ENCODE measurements at regions not wholly inside any gene's neighbourhood (a gene's known extent, or its start where the extent isn't known, plus 50 kb on each side); places are given as distances from the start of the nearest gene placed in this dataset.

GRCh38 chr2:11031876-11032275, 120.1 kb downstream of the KCNF1 start:
- no peaks in the 10 kb centered on the region for H3K79me2 ChIP-seq (ENCODE audit: insufficient read depth, low read length)
- H3K9me3 ChIP-seq (replicated peaks in 1 of 2; ENCODE audit: control insufficient read depth in 1 of 2, insufficient read depth in 1 of 2, low read length in 2 of 2), result peaks cover 0 to 8% of the 10 kb centered on the region in 2 donors
- H3K36me3 Mint-ChIP-seq, result no peaks in the 10 kb centered on the region
- WGBS (ENCODE audit: insufficient coverage), result no CpG with 5 or more reads among the region's 1 CpG
- no peaks in the 10 kb centered on the region for H4K20me1 ChIP-seq (ENCODE audit: insufficient read depth, low read length)
- no peak overlapping the region for H3K4me2 ChIP-seq (replicated peaks; ENCODE audit: extremely low read depth, low read length, poor library complexity, severe bottlenecking)
- no peak overlapping the region for H3K27ac Mint-ChIP-seq
- peaks cover 10 to 27% (median 12%) of the 10 kb centered on the region in 7 donors for H3K9me3 Mint-ChIP-seq
- peaks cover 8 to 11% (median 8%) of the 10 kb centered on the region in 3 donors for H3K27me3 Mint-ChIP-seq (ENCODE audit: low read depth in 3 of 3)
- no peak overlapping the region for H3K9ac ChIP-seq (ENCODE audit: insufficient read depth, low read length, poor library complexity, severe bottlenecking)
- no peak for TF ChIP-seq CTCF (IDR thresholded peaks at IDR 0.05)
- no peak for DNase-seq
- intact Hi-C loops (cut with micrococcal nuclease), result no loop called here
- no peak overlapping the region for H3K27ac ChIP-seq (ENCODE audit: low read depth in 1 of 2, low read length in 2 of 2)
- H3K4me3 Mint-ChIP-seq, result peak overlapping the region in 1 of 2 donors; percentile 3
- H3K4me3 ChIP-seq (replicated peaks in 1 of 3; ENCODE audit: low read depth in 2 of 3, low read length in 3 of 3), result no peak overlapping the region
- H3K4me1 ChIP-seq (ENCODE audit: control insufficient read depth in 1 of 2, insufficient read depth in 2 of 2, low read length in 2 of 2), result peaks cover 11 to 18% of the 10 kb centered on the region in 2 donors
- H2AFZ ChIP-seq (ENCODE audit: insufficient read depth, low read depth, low read length, poor library complexity, severe bottlenecking), result no peak overlapping the region
- H3K4me1 Mint-ChIP-seq, result peaks cover 16% of the 10 kb centered on the region
- H3K27me3 ChIP-seq (ENCODE audit: control insufficient read depth in 2 of 2, insufficient read depth in 2 of 2, low read length in 2 of 2), result no peaks in the 10 kb centered on the region
- no peaks in the 10 kb centered on the region for H3K36me3 ChIP-seq (replicated peaks in 1 of 2; ENCODE audit: control insufficient read depth in 1 of 2, insufficient read depth in 2 of 2, low read length in 2 of 2)

- intact Hi-C loops (cut with micrococcal nuclease), result no loop called here
- peak in 1 of 3 donors; percentile 11 for DNase-seq
- H3K4me3 ChIP-seq (replicated peaks in 1 of 3; ENCODE audit: low read depth in 2 of 3, low read length in 3 of 3), result no peak overlapping the region
- H4K20me1 ChIP-seq (ENCODE audit: insufficient read depth, low read length), result no peaks in the 10 kb centered on the region
- WGBS (ENCODE audit: insufficient coverage), result no CpG with 5 or more reads among the region's 2 CpGs
- H3K9ac ChIP-seq (ENCODE audit: insufficient read depth, low read length, poor library complexity, severe bottlenecking), result no peak overlapping the region
- no peak overlapping the region for H3K27ac ChIP-seq (ENCODE audit: low read depth in 1 of 2, low read length in 2 of 2)
- Mint-ChIP-seq H3K27ac (no peak overlapping the region), H3K9me3 (peaks cover 15 to 32% (median 18%) of the 10 kb centered on the region in 7 donors), H3K27me3 (ENCODE audit: low read depth in 3 of 3) (peaks cover 8 to 14% (median 8%) of the 10 kb centered on the region in 3 donors), H3K4me1 (peaks cover 16% of the 10 kb centered on the region), H3K4me3 (peak overlapping the region in 1 of 2 donors; percentile 3), H3K36me3 (no peaks in the 10 kb centered on the region)
- H3K79me2 ChIP-seq (ENCODE audit: insufficient read depth, low read length), result no peaks in the 10 kb centered on the region
- no peaks in the 10 kb centered on the region for H3K27me3 ChIP-seq (ENCODE audit: control insufficient read depth in 2 of 2, insufficient read depth in 2 of 2, low read length in 2 of 2)
- peaks cover 0 to 10% of the 10 kb centered on the region in 2 donors for H3K9me3 ChIP-seq (replicated peaks in 1 of 2; ENCODE audit: control insufficient read depth in 1 of 2, insufficient read depth in 1 of 2, low read length in 2 of 2)
- H3K4me1 ChIP-seq (ENCODE audit: control insufficient read depth in 1 of 2, insufficient read depth in 2 of 2, low read length in 2 of 2), result peaks cover 11 to 18% of the 10 kb centered on the region in 2 donors
- H2AFZ ChIP-seq (ENCODE audit: insufficient read depth, low read depth, low read length, poor library complexity, severe bottlenecking), result no peak overlapping the region
- H3K4me2 ChIP-seq (replicated peaks; ENCODE audit: extremely low read depth, low read length, poor library complexity, severe bottlenecking), result no peak overlapping the region
- H3K36me3 ChIP-seq (replicated peaks in 1 of 2; ENCODE audit: control insufficient read depth in 1 of 2, insufficient read depth in 2 of 2, low read length in 2 of 2), result no peaks in the 10 kb centered on the region
- TF ChIP-seq CTCF (IDR thresholded peaks at IDR 0.05), result no peak
These were observed 120.7 kb downstream of the KCNF1 start for GRCh38 chr2:11032396-11032795.

All from CD14-positive monocyte (primary cell).